Fibroblast of lung (primary cell): ENCODE measurements at regions not wholly inside any gene's neighbourhood (a gene's known extent, or its start where the extent isn't known, plus 50 kb on each side); places are given as distances from the start of the nearest gene placed in this dataset.

ENCODE experiments used
- DNase-seq, 2 donors: peaks; one replicate each; pipeline versions ENCODE4 v3.0.0 to v3.0.0-alpha.2; 2010; ENCODE audit warnings: low read depth in 2 of 2
- H2AFZ ChIP-seq: 2 replicates; pipeline ENCODE4 v1.5.1; 2012; ENCODE audit warnings: low read length, control low read depth, inconsistent platforms
- H3K27ac ChIP-seq: 2 replicates; pipeline ENCODE4 v1.5.1; 2011; ENCODE audit warnings: low read length, control low read depth; ENCODE audit not compliant: insufficient read depth
- H3K27me3 ChIP-seq: 2 replicates; pipeline ENCODE4 v1.5.1; 2011; ENCODE audit warnings: mild to moderate bottlenecking, low read length; ENCODE audit not compliant: control insufficient read depth, insufficient read depth
- H3K36me3 ChIP-seq: 2 replicates; pipeline ENCODE4 v1.5.1; 2011; ENCODE audit warnings: low read length; ENCODE audit not compliant: control insufficient read depth, insufficient read depth
- H3K4me1 ChIP-seq: 2 replicates; pipeline ENCODE4 v1.5.1; 2011; ENCODE audit warnings: low read length; ENCODE audit not compliant: control insufficient read depth, insufficient read depth; ENCODE audit errors: extremely low read depth
- H3K4me2 ChIP-seq: 2 replicates; pipeline ENCODE4 v1.5.1; 2011; ENCODE audit warnings: low read length, control low read depth; ENCODE audit not compliant: insufficient read depth; ENCODE audit errors: extremely low read depth
- H3K4me3 ChIP-seq, 4 experiments: fragments of 200-600 bp in 1 of 4; sonication (generic) in 1 of 4; replicated peaks in 1 of 4; 2 replicates each; pipeline ENCODE4 v1.5.1; 2011 to 2016; ENCODE audit warnings: low read length in 4 of 4, low read depth in 3 of 4, mild to moderate bottlenecking in 3 of 4, control low read depth in 2 of 4, inconsistent platforms in 1 of 4, mixed read lengths in 1 of 4; ENCODE audit not compliant: insufficient read depth in 1 of 4; ENCODE audit errors: control extremely low read depth in 1 of 4
- H3K79me2 ChIP-seq: 2 replicates; pipeline ENCODE4 v1.5.1; 2012; ENCODE audit warnings: mild to moderate bottlenecking, low read length, inconsistent platforms; ENCODE audit not compliant: control insufficient read depth, insufficient read depth
- H3K9ac ChIP-seq: 2 replicates; pipeline ENCODE4 v1.5.1; 2011; ENCODE audit warnings: mild to moderate bottlenecking, low read length, control low read depth; ENCODE audit not compliant: insufficient read depth
- H3K9me3 ChIP-seq: 2 replicates; pipeline ENCODE4 v1.5.1; 2012; ENCODE audit warnings: low read depth, low read length; ENCODE audit not compliant: control insufficient read depth, insufficient read depth
- H4K20me1 ChIP-seq: 2 replicates; pipeline ENCODE4 v1.5.1; 2011; ENCODE audit warnings: low read length; ENCODE audit not compliant: control insufficient read depth, insufficient read depth; ENCODE audit errors: extremely low read depth
- CTCF ChIP-seq, 2 donors: IDR thresholded peaks in 1 of 2; conservative IDR thresholded peaks in 1 of 2; 1 replicate in 1 of 2; 2 replicates in 1 of 2; pipeline ENCODE4 v1.5.1; 2011 to 2012; ENCODE audit warnings: low read length in 2 of 2, control low read depth in 1 of 2, inconsistent platforms in 1 of 2, low read depth in 1 of 2, mild to moderate bottlenecking in 1 of 2
- EZH2 ChIP-seq: IDR thresholded peaks from 2 replicates; pipeline ENCODE4 v1.5.1; 2012; ENCODE audit warnings: low read length, control low read depth, mild to moderate bottlenecking; ENCODE audit errors: missing control alignments

GRCh38 chr4:79083406-79084010 lies 144.3 kb upstream of the PAQR3 start:
- Histone ChIP-seq H4K20me1 (no peaks in the 10 kb centered on the region), H3K27ac (no peak overlapping the region), H3K36me3 (no peaks in the 10 kb centered on the region), H3K9ac (no peak overlapping the region), H3K4me2 (no peak overlapping the region), H3K4me1 (no peaks in the 10 kb centered on the region), H2AFZ (no peak overlapping the region), H3K27me3 (no peaks in the 10 kb centered on the region), H3K4me3 (no peak overlapping the region), H3K9me3 (no peaks in the 10 kb centered on the region), H3K79me2 (no peaks in the 10 kb centered on the region)
- DNase-seq = no peak
- TF ChIP-seq EZH2 (no peak), CTCF (conservative IDR thresholded peaks at IDR 0.05 in 1 of 2, IDR thresholded peaks at IDR 0.05 in 1 of 2; ENCODE audit: low read depth in 1 of 2, low read length in 2 of 2) (no peak)

- DNase-seq = no peak
- no peak overlapping the region for H2AFZ ChIP-seq
Observed at GRCh38 chr4:79082997-79083396, 143.8 kb upstream of the PAQR3 start.

GRCh38 chr4:79081973-79082372 lies 142.7 kb upstream of the PAQR3 start:
- Histone ChIP-seq H4K20me1 (no peaks in the 10 kb centered on the region), H3K4me3 (no peak overlapping the region), H3K27me3 (no peaks in the 10 kb centered on the region), H3K4me2 (no peak overlapping the region), H3K9me3 (no peaks in the 10 kb centered on the region), H3K36me3 (no peaks in the 10 kb centered on the region), H3K27ac (no peak overlapping the region), H3K9ac (no peak overlapping the region), H2AFZ (no peak overlapping the region), H3K4me1 (no peaks in the 10 kb centered on the region), H3K79me2 (no peaks in the 10 kb centered on the region)
- DNase-seq = no peak
- TF ChIP-seq EZH2 (no peak), CTCF (conservative IDR thresholded peaks at IDR 0.05 in 1 of 2, IDR thresholded peaks at IDR 0.05 in 1 of 2; ENCODE audit: low read depth in 1 of 2, low read length in 2 of 2) (no peak)

More at GRCh38 chr4:79082997-79083396, 143.8 kb upstream of the PAQR3 start:
- H3K4me2 ChIP-seq = no peak overlapping the region
- H3K27me3 ChIP-seq = no peaks in the 10 kb centered on the region
- H3K79me2 ChIP-seq = no peaks in the 10 kb centered on the region
- no peak overlapping the region for H3K27ac ChIP-seq
- TF ChIP-seq EZH2 (no peak), CTCF (conservative IDR thresholded peaks at IDR 0.05 in 1 of 2, IDR thresholded peaks at IDR 0.05 in 1 of 2; ENCODE audit: low read depth in 1 of 2, low read length in 2 of 2) (no peak)
- no peak overlapping the region for H3K4me3 ChIP-seq
- no peaks in the 10 kb centered on the region for H3K4me1 ChIP-seq
- no peaks in the 10 kb centered on the region for H4K20me1 ChIP-seq
- H3K9me3 ChIP-seq = no peaks in the 10 kb centered on the region
- no peaks in the 10 kb centered on the region for H3K36me3 ChIP-seq
- no peak overlapping the region for H3K9ac ChIP-seq
